HCT116 (cell line): ENCODE measurements at regions not wholly inside any gene's neighbourhood (a gene's known extent, or its start where the extent isn't known, plus 50 kb on each side); places are given as distances from the start of the nearest gene placed in this dataset.

ENCODE experiments used
- ATAC-seq: fragments of 200-7000 bp; cut with Tn5 transposase; 2 replicates; pipeline ENCODE4 v1.9.1; 2020; ENCODE audit warnings: mild to moderate bottlenecking, moderate library complexity
- BruUV-seq: library from RNA; stranded (reverse); fragments of 400-500 nt; replicated peaks from 2 replicates; lab custom pipeline; 2021; lab: Mats Ljungman, UMichigan
- CTCF ChIA-PET: fragments of 300-600 bp; sonication (Branson Sonifier 250); formaldehyde crosslinking; loops from one replicate; lab custom pipeline; 2021; ENCODE audit warnings: antibody characterized with exemption; lab: Charles Lee
- POLR2A ChIA-PET: fragments of 300-600, 350-600 bp; sonication (Branson Sonifier 250); formaldehyde crosslinking; loops from one replicate; lab custom pipeline; 2021; ENCODE audit warnings: antibody characterized with exemption; lab: Charles Lee
- RAD21 ChIA-PET, 2 experiments: fragments of 300-600 bp; sonication (Branson Sonifier 250); formaldehyde crosslinking; loops; one replicate each; lab custom pipeline; 2023; ENCODE audit warnings: low total read pairs in 2 of 2; ENCODE audit not compliant: uncharacterized antibody in 2 of 2, unreplicated experiment in 2 of 2, low non-redundant PET in 1 of 2; lab: Charles Lee
- DNase-seq: peaks from one replicate; pipeline ENCODE4 v3.0.0-alpha.2; 2010; ENCODE audit warnings: low read depth, low spot score
- H2AFZ ChIP-seq: fragments of 200-600 bp; shearing (Covaris generic), sonication (generic); 2 replicates; pipeline ENCODE4 v1.6.1; 2017; ENCODE audit warnings: low read depth, mixed run types, mixed read lengths, antibody characterized with exemption, low read length; ENCODE audit not compliant: poor library complexity, severe bottlenecking
- H3K27ac ChIP-seq: 2 replicates; pipeline ENCODE4 v1.5.1; 2012; ENCODE audit warnings: low read depth, low read length
- H3K27me3 ChIP-seq: fragments of 200-600 bp; sonication (generic); 2 replicates; pipeline ENCODE4 v1.6.1; 2016; ENCODE audit warnings: mixed run types, low read length, mixed read lengths; ENCODE audit not compliant: insufficient read depth
- H3K36me3 ChIP-seq, 2 experiments: fragments of 200-500 bp in 1 of 2; fragments of 200-600 bp in 1 of 2; sonication (Bioruptor generic) in 1 of 2; sonication (generic) in 1 of 2; 2 replicates each; pipeline versions ENCODE4 v1.5.1 to v1.6.1; 2014 to 2016; ENCODE audit warnings: low read length in 2 of 2, inconsistent platforms in 1 of 2, mixed read lengths in 1 of 2, mixed run types in 1 of 2; ENCODE audit not compliant: insufficient read depth in 2 of 2, control insufficient read depth in 1 of 2
- H3K4me1 ChIP-seq, 2 experiments: fragments of 200-600 bp in 1 of 2; sonication (generic) in 1 of 2; 2 replicates each; pipeline versions ENCODE4 v1.5.1 to v1.6.1; 2012 to 2017; ENCODE audit warnings: low read length in 2 of 2, inconsistent platforms in 1 of 2, mild to moderate bottlenecking in 1 of 2, mixed read lengths in 1 of 2, mixed run types in 1 of 2, moderate library complexity in 1 of 2; ENCODE audit not compliant: insufficient read depth in 2 of 2, control insufficient read depth in 1 of 2
- H3K4me2 ChIP-seq: fragments of 200-600 bp; sonication (generic); 2 replicates; pipeline ENCODE4 v1.6.1; 2017; ENCODE audit warnings: mixed run types, low read length, mixed read lengths
- H3K4me3 ChIP-seq, 2 experiments: fragments of 200-600 bp in 1 of 2; sonication (generic) in 1 of 2; replicated peaks in 1 of 2; 2 replicates each; pipeline ENCODE4 v1.5.1; 2011 to 2016; ENCODE audit warnings: low read length in 2 of 2, control low read depth in 1 of 2, low read depth in 1 of 2, mild to moderate bottlenecking in 1 of 2, mixed read lengths in 1 of 2, mixed run types in 1 of 2
- H3K79me2 ChIP-seq: fragments of 200-600 bp; sonication (generic); 2 replicates; pipeline ENCODE4 v1.6.1; 2017; ENCODE audit warnings: mild to moderate bottlenecking, mixed run types, low read length, moderate library complexity, mixed read lengths; ENCODE audit not compliant: insufficient read depth
- H3K9ac ChIP-seq: fragments of 200-600 bp; sonication (generic); 2 replicates; pipeline ENCODE4 v1.6.1; 2016; ENCODE audit warnings: low read length, mixed read lengths
- H3K9me2 ChIP-seq: fragments of 200-600 bp; sonication (generic), shearing (Covaris generic); 2 replicates; pipeline ENCODE4 v1.6.1; 2017; ENCODE audit warnings: mixed run types, mild to moderate bottlenecking, moderate library complexity; ENCODE audit not compliant: insufficient read depth
- H3K9me3 ChIP-seq, 2 experiments: fragments of 200-500 bp in 1 of 2; fragments of 200-600 bp in 1 of 2; sonication (Bioruptor generic) in 1 of 2; sonication (generic) in 1 of 2; 2 replicates each; pipeline ENCODE4 v1.6.1; 2014 to 2017; ENCODE audit warnings: low read length in 2 of 2, mixed read lengths in 2 of 2, inconsistent platforms in 1 of 2, low read depth in 1 of 2, mild to moderate bottlenecking in 1 of 2, mixed run types in 1 of 2, moderate library complexity in 1 of 2; ENCODE audit not compliant: control insufficient read depth in 1 of 2, insufficient read depth in 1 of 2
- H4K20me1 ChIP-seq: fragments of 200-600 bp; sonication (generic), shearing (Covaris generic); 2 replicates; pipeline ENCODE4 v1.6.1; 2017; ENCODE audit warnings: mixed run types, mild to moderate bottlenecking, moderate library complexity; ENCODE audit not compliant: insufficient read depth
- JUND ChIP-seq: IDR thresholded peaks from 2 replicates; pipeline ENCODE4 v1.6.1; 2012
- MAX ChIP-seq: IDR thresholded peaks from 2 replicates; pipeline ENCODE4 v1.6.1; 2012
- RAD21 ChIP-seq: IDR thresholded peaks from 2 replicates; pipeline ENCODE4 v1.6.1; 2012; ENCODE audit warnings: low read depth, mild to moderate bottlenecking
- REST ChIP-seq: IDR thresholded peaks from 2 replicates; pipeline ENCODE4 v1.6.1; 2012; ENCODE audit warnings: low read depth
- SIN3A ChIP-seq: IDR thresholded peaks from 2 replicates; pipeline ENCODE4 v1.6.1; 2012; ENCODE audit warnings: low read depth
- SRF ChIP-seq: IDR thresholded peaks from 2 replicates; pipeline ENCODE4 v1.6.1; 2012; ENCODE audit warnings: low read depth
- ZBTB33 ChIP-seq: IDR thresholded peaks from 2 replicates; pipeline ENCODE4 v1.6.1; 2011; ENCODE audit warnings: mild to moderate bottlenecking, low read length, moderate library complexity; ENCODE audit not compliant: insufficient replicate concordance; ENCODE audit errors: extremely low read depth
- ZNF274 ChIP-seq: fragments of 200-500 bp; sonication (Bioruptor generic); IDR thresholded peaks from 2 replicates; pipeline ENCODE4 v1.6.1; 2014; ENCODE audit warnings: mild to moderate bottlenecking, low read depth, low read length, inconsistent platforms
- intact Hi-C: fragments of 100-400 bp; cut with micrococcal nuclease; formaldehyde crosslinking; loops from 2 replicates; pipeline ENCODE4 v1.10.0; 2022

DNA sequence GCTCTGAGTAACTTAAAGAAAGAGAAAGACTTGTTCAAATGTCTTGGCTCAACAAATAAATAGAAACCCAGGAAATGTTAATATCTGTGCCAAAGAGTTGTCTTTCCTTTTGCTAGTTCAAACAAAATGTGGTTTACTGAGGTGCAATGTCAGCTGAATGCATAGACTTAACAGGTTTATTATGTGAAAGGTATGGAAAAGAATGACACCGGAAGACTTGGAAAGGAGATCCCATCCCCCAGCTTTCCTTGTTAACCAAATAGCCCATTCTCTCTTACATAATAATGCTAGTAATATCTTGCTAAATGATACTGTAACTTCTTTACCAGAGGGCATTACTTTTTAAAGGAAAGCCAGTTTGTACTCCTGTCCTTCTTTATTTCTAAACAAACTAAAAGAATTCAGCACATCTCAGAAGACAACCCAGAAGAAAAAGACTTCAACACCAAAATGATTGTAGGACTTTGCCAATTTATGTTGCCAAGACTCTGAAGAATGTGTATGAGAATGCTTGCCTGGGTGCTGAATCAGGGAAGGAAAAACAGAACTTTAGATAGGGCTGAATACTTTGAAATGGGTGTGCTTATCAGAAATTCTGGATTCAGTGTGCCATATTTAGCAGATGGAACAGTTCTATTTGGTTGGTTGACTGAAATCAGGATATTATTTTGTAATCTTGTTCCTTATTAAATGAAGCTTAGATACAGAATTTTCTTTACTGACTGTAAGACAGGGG lies 344.1 kb downstream of the TMEM38B start:
- ChIA-PET CTCF (no interaction called here), POLR2A (no interaction called here), RAD21 (no interaction called here)
- Histone ChIP-seq H3K9me3 (no peaks in the 10 kb centered on the region), H3K27ac (no peak overlapping the region), H3K27me3 (peaks cover 5% of the 10 kb centered on the region; the same call in 1 of the 2 replicates), H3K9me2 (no peaks in the 10 kb centered on the region), H3K4me3 (no peak overlapping the region), H3K79me2 (no peaks in the 10 kb centered on the region), H3K4me2 (no peak overlapping the region), H3K9ac (no peak overlapping the region), H4K20me1 (no peaks in the 10 kb centered on the region), H3K4me1 (no peaks in the 10 kb centered on the region), H3K36me3 (no peaks in the 10 kb centered on the region), H2AFZ (no peak overlapping the region)
- TF ChIP-seq MAX: no peak
- TF ChIP-seq ZBTB33: no peak
- no peak for TF ChIP-seq REST
- TF ChIP-seq ZNF274: no peak
- TF ChIP-seq RAD21: no peak
- no peak for TF ChIP-seq SRF
- TF ChIP-seq SIN3A: no peak
- TF ChIP-seq JUND: no peak
- no TSS peak for BruUV-seq
- intact Hi-C loops: no loop called here
- ATAC-seq (no peak), DNase-seq (no peak)
